AG10803 (cell line): ENCODE measurements at regions not wholly inside any gene's neighbourhood (a gene's known extent, or its start where the extent isn't known, plus 50 kb on each side); places are given as distances from the start of the nearest gene placed in this dataset.

Source experiments
- DNase-seq: peaks from one replicate; pipeline ENCODE4 v3.0.0; 2010; ENCODE audit warnings: low read depth
- H3K4me3 ChIP-seq: 2 replicates; pipeline ENCODE4 v1.5.1; 2011; ENCODE audit warnings: mild to moderate bottlenecking, low read length, control low read depth
- CTCF ChIP-seq: conservative IDR thresholded peaks from 2 replicates; pipeline ENCODE4 v1.5.1; 2011; ENCODE audit warnings: mild to moderate bottlenecking, low read length, control low read depth, inconsistent platforms

- no peak overlapping the region for H3K4me3 ChIP-seq
- DNase-seq: no peak
- no peak for TF ChIP-seq CTCF
These were observed 79.4 kb downstream of the DLL1 start for GRCh38 chr6:170211404-170212025.

- TF ChIP-seq CTCF: no peak
- H3K4me3 ChIP-seq: no peak overlapping the region
- no peak for DNase-seq
These were observed 80.1 kb downstream of the DLL1 start for GRCh38 chr6:170210651-170211403.

- TF ChIP-seq CTCF: no peak
- no peak for DNase-seq
- no peak overlapping the region for H3K4me3 ChIP-seq
These were observed 80.9 kb downstream of the DLL1 start for GRCh38 chr6:170210026-170210390.

GRCh38 chr6:170209354-170210025 lies 81.4 kb downstream of the DLL1 start:
- H3K4me3 ChIP-seq: no peak overlapping the region
- TF ChIP-seq CTCF: no peak
- DNase-seq: no peak

GRCh38 chr6:170208651-170209353 lies 82.1 kb downstream of the DLL1 start:
- no peak for DNase-seq
- TF ChIP-seq CTCF: no peak
- H3K4me3 ChIP-seq: no peak overlapping the region

GRCh38 chr6:170208182-170208601 lies 82.7 kb downstream of the DLL1 start:
- no peak for DNase-seq
- H3K4me3 ChIP-seq: no peak overlapping the region
- TF ChIP-seq CTCF: no peak
